Activated CD4-positive, alpha-beta T cell treated with anti-CD3 and anti-CD28 coated beads, Interleukin-2, amount 10 ng/mL, durations not matched to agents 24 days and 14 days (primary cell): ENCODE measurements at regions not wholly inside any gene's neighbourhood (a gene's known extent, or its start where the extent isn't known, plus 50 kb on each side); places are given as distances from the start of the nearest gene placed in this dataset.

Source experiments
- DNase-seq: peaks from one replicate; pipeline ENCODE4 v3.0.0; 2022
- H3K27ac Mint-ChIP-seq: one replicate; pipeline ENCODE4 v1.8.0; 2022; ENCODE audit warnings: mild to moderate bottlenecking, mixed read lengths
- H3K27me3 Mint-ChIP-seq: one replicate; pipeline ENCODE4 v1.8.0; 2022; ENCODE audit warnings: mixed read lengths
- H3K36me3 Mint-ChIP-seq: one replicate; pipeline ENCODE4 v1.8.0; 2022; ENCODE audit warnings: low read depth, mild to moderate bottlenecking, mixed read lengths
- H3K4me1 Mint-ChIP-seq: one replicate; pipeline ENCODE4 v1.8.0; 2021; ENCODE audit warnings: mixed read lengths
- H3K4me3 Mint-ChIP-seq: one replicate; pipeline ENCODE4 v1.8.0; 2022; ENCODE audit warnings: mild to moderate bottlenecking, moderate library complexity, mixed read lengths
- H3K9me3 Mint-ChIP-seq: one replicate; pipeline ENCODE4 v1.8.0; 2021; ENCODE audit warnings: mixed read lengths
- intact Hi-C: fragments of 100-400 bp; cut with micrococcal nuclease; formaldehyde crosslinking; loops from one replicate; pipeline ENCODE4 v1.15.1; 2023

DNA sequence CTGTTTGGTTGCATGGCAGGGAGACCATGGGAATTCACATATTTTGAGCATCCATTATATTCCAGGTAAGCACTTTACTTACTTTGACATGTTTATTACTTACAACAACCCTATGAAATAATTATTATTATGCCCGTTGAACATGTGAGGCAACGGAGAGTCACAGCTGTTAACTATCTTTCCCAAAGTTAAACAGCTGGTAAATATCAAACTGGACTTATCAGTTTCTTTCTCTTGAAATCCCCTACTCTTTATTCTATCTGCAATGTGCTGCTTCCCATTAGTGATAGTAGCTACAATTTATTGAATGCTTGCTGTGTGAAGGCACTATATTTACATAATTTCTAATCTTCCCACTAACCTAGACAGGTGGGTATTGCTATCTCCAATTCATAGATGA lies 847.7 kb upstream of the MAP3K7 start:
- DNase-seq: no peak
- H3K9me3 Mint-ChIP-seq: no peaks in the 10 kb centered on the region
- no peaks in the 10 kb centered on the region for H3K27me3 Mint-ChIP-seq
- H3K36me3 Mint-ChIP-seq: no peaks in the 10 kb centered on the region
- no peaks in the 10 kb centered on the region for H3K4me1 Mint-ChIP-seq
- H3K4me3 Mint-ChIP-seq: no peak overlapping the region
- no peak overlapping the region for H3K27ac Mint-ChIP-seq
- intact Hi-C loops: no loop called here

DNA sequence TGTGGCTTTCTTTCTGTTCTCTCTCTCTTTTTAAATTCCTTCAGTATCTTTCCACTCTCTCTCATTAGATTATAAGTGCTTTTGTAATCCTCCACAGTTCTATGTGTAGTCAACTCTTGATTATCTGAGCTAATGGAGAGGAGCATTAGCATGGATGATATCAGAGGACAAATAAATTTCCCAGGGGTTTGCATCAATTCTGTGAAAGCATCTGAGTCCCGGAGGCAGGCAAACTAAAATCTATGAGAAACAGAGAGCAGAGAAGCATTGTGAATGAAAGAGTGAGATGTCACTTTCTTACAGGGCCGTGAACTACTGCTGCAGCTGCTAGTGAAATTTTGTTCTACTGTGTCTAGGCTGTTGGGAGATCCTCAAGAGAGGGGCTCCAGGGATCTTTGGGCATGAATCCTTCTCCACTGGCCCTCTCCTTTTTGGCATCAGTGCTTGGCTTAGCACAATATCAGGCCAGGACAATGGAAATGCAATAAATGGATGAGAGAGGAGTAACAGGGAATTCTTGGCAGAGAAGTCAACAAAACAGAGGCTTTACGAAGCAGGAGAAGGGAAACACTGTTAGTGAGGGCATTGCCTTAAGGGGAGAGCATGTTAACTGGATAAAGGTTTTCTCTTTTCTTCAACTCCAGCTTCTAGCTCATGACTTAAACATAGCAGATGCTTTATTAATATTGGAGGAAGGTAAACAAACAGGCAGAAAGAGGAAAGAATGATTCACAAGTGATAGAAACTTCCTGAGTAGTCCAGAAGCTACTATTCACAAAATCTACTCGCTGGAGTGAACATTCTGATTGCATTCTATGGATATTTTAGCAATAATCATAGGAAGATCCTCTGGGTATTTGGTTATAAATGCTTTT lies 847.0 kb upstream of the MAP3K7 start:
- H3K4me3 Mint-ChIP-seq: no peak overlapping the region
- H3K27ac Mint-ChIP-seq: no peak overlapping the region
- intact Hi-C loops: no loop called here
- no peaks in the 10 kb centered on the region for H3K36me3 Mint-ChIP-seq
- no peak for DNase-seq
- no peaks in the 10 kb centered on the region for H3K27me3 Mint-ChIP-seq
- no peaks in the 10 kb centered on the region for H3K4me1 Mint-ChIP-seq
- H3K9me3 Mint-ChIP-seq: no peaks in the 10 kb centered on the region

- no peaks in the 10 kb centered on the region for H3K27me3 Mint-ChIP-seq
- no peak for DNase-seq
- no peak overlapping the region for H3K27ac Mint-ChIP-seq
- no peaks in the 10 kb centered on the region for H3K4me1 Mint-ChIP-seq
- H3K36me3 Mint-ChIP-seq: no peaks in the 10 kb centered on the region
- no peak overlapping the region for H3K4me3 Mint-ChIP-seq
- intact Hi-C loops: no loop called here
- no peaks in the 10 kb centered on the region for H3K9me3 Mint-ChIP-seq
Observed at GRCh38 chr6:91428953-91429560, 842.2 kb upstream of the MAP3K7 start.

DNA sequence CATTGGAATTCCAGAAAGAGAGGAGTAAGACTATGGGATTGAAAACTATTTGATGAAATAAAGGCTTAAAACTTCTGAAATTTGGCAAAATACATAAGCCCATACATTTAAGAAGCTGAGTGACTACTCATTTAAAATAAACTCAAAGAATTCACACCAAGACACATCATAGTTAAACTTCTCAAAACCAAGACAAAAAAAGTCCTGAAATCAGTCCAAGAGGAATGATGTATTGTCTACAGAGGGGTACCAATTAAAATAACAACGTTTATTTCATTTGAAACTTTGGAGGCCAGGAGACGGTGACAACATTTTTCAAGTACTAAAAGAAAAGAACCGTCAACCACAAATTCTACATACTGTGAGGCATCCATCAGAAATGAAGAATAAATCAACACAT lies 841.4 kb upstream of the MAP3K7 start:
- no peak overlapping the region for H3K4me3 Mint-ChIP-seq
- H3K4me1 Mint-ChIP-seq: no peaks in the 10 kb centered on the region
- intact Hi-C loops: no loop called here
- H3K36me3 Mint-ChIP-seq: no peaks in the 10 kb centered on the region
- no peaks in the 10 kb centered on the region for H3K27me3 Mint-ChIP-seq
- no peaks in the 10 kb centered on the region for H3K9me3 Mint-ChIP-seq
- no peak overlapping the region for H3K27ac Mint-ChIP-seq
- no peak for DNase-seq

DNA sequence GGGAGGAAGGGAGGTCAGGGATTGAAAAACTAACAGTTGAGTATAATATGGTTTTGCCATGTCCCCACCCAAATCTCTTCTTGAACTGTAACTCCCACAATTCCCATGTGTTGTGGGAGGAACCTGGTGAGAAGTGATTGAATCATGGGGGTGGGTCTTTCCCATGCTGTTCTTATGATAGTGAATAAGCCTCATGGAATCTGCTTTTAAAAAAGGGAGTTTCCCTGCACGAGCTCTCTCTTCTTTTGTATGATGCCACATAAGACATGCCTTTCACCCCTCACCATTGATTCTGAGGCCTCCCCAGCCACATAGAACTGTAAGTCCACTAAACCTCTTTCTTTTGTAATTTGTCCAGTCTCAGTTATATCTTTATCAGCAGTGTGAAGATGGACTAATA lies 833.4 kb upstream of the MAP3K7 start:
- H3K4me1 Mint-ChIP-seq: no peaks in the 10 kb centered on the region
- H3K9me3 Mint-ChIP-seq: no peaks in the 10 kb centered on the region
- H3K27me3 Mint-ChIP-seq: no peaks in the 10 kb centered on the region
- no peak overlapping the region for H3K27ac Mint-ChIP-seq
- no peaks in the 10 kb centered on the region for H3K36me3 Mint-ChIP-seq
- intact Hi-C loops: no loop called here
- no peak overlapping the region for H3K4me3 Mint-ChIP-seq
- DNase-seq: no peak

GRCh38 chr6:91415031-91415605 lies 828.2 kb upstream of the MAP3K7 start:
- Mint-ChIP-seq H3K4me1 (no peaks in the 10 kb centered on the region), H3K9me3 (no peaks in the 10 kb centered on the region), H3K36me3 (no peaks in the 10 kb centered on the region), H3K27me3 (no peaks in the 10 kb centered on the region), H3K27ac (no peak overlapping the region), H3K4me3 (no peak overlapping the region)
- no peak for DNase-seq
- intact Hi-C loops: no loop called here

GRCh38 chr6:91412532-91412931 lies 825.7 kb upstream of the MAP3K7 start:
- no peaks in the 10 kb centered on the region for H3K9me3 Mint-ChIP-seq
- no peaks in the 10 kb centered on the region for H3K36me3 Mint-ChIP-seq
- no peaks in the 10 kb centered on the region for H3K4me1 Mint-ChIP-seq
- no peak for DNase-seq
- intact Hi-C loops: no loop called here
- no peaks in the 10 kb centered on the region for H3K27me3 Mint-ChIP-seq
- no peak overlapping the region for H3K4me3 Mint-ChIP-seq
- no peak overlapping the region for H3K27ac Mint-ChIP-seq

DNA sequence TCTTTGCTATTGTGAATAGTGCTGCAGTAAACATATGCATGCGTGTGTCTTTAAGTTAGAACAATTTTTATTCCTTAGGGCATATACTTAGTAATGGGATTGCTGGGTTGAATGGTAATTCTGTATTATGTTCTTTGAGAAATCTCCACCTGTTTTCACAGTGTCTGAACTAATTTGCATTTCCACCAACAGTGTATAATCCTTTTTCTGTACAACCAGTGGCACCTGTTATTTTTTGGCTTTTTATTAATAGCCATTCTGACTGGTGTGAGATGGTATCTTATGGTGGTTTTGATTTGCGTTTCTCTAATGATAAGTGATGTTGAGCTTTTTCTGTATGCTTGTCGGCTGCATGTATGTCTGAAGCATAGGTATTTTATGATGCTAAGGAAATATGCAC lies 820.8 kb upstream of the MAP3K7 start:
- H3K4me3 Mint-ChIP-seq: no peak overlapping the region
- H3K27ac Mint-ChIP-seq: no peak overlapping the region
- no peak for DNase-seq
- no peaks in the 10 kb centered on the region for H3K4me1 Mint-ChIP-seq
- no peaks in the 10 kb centered on the region for H3K27me3 Mint-ChIP-seq
- peaks cover 3% of the 10 kb centered on the region for H3K9me3 Mint-ChIP-seq
- no peaks in the 10 kb centered on the region for H3K36me3 Mint-ChIP-seq
- intact Hi-C loops: no loop called here

GRCh38 chr6:91392951-91393350 lies 806.1 kb upstream of the MAP3K7 start:
- Mint-ChIP-seq H3K27ac (no peak overlapping the region), H3K4me3 (no peak overlapping the region), H3K27me3 (no peaks in the 10 kb centered on the region), H3K4me1 (no peaks in the 10 kb centered on the region), H3K9me3 (no peaks in the 10 kb centered on the region), H3K36me3 (no peaks in the 10 kb centered on the region)
- intact Hi-C loops: no loop called here
- no peak for DNase-seq

DNA sequence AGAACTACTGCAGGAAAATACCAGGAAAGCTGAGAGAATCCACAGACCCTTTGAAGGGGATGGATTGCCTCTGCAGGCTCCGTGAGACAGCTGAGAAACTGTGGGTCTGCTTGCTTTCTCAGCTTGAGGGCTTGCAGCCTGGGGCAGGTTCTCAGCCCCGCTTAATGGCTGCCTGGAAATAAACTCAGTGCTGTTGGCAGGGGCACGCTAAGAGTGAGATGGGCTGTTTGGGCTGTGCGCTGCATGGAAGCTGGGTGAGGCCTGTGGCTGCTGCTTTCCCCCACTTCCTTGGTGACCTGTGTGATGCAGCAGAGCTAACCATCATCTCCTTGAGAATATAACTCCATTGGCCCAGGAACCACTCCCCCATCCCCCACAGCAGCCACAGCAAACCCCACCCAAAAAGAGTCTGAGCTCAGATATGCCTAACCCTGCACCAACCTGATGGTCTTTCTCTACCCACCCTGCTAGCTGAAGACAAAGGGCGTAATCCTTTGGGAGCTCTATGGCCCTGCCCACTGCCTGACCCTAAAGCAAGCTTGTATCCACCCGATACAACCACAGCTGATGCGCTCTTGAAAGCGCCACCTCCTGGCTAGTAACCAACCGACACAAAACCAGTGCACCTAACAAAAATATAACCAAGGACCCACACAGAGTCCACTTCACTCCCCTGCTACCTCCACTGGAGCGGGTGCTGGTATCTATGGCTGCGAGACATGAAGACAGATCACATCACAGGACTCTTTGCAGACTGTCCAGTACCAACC lies 800.6 kb upstream of the MAP3K7 start:
- intact Hi-C loops: no loop called here
- no peak overlapping the region for H3K4me3 Mint-ChIP-seq
- peaks cover 4% of the 10 kb centered on the region for H3K9me3 Mint-ChIP-seq
- H3K27me3 Mint-ChIP-seq: no peaks in the 10 kb centered on the region
- no peak for DNase-seq
- H3K4me1 Mint-ChIP-seq: no peaks in the 10 kb centered on the region
- no peak overlapping the region for H3K27ac Mint-ChIP-seq
- no peaks in the 10 kb centered on the region for H3K36me3 Mint-ChIP-seq

DNA sequence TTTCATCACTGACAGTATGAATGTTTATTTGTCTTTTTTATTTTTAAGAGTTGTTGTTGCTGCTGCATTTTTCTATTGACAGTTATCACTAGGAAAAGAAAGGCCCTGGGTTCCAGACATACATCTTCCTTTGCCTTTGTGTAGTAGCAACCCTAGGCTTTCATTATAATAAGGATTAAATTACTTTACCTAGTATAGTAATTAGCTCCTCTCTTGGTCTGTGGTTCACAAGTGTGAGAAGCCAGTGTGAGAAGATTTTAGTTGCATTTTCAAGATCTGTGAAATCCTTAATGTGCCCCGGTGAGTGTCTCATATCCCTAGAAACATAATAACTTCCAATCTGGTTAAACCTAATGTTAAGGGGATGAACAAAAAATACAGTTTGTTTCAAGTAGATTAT lies 799.3 kb upstream of the MAP3K7 start:
- peaks cover 4% of the 10 kb centered on the region for H3K9me3 Mint-ChIP-seq
- no peak overlapping the region for H3K4me3 Mint-ChIP-seq
- no peak overlapping the region for H3K27ac Mint-ChIP-seq
- H3K4me1 Mint-ChIP-seq: no peaks in the 10 kb centered on the region
- DNase-seq: no peak
- intact Hi-C loops: no loop called here
- no peaks in the 10 kb centered on the region for H3K27me3 Mint-ChIP-seq
- no peaks in the 10 kb centered on the region for H3K36me3 Mint-ChIP-seq

GRCh38 chr6:91383207-91383606 lies 796.3 kb upstream of the MAP3K7 start:
- H3K36me3 Mint-ChIP-seq: no peaks in the 10 kb centered on the region
- intact Hi-C loops: no loop called here
- no peak for DNase-seq
- H3K27ac Mint-ChIP-seq: no peak overlapping the region
- no peaks in the 10 kb centered on the region for H3K27me3 Mint-ChIP-seq
- H3K4me3 Mint-ChIP-seq: no peak overlapping the region
- peaks cover 4% of the 10 kb centered on the region for H3K9me3 Mint-ChIP-seq
- no peaks in the 10 kb centered on the region for H3K4me1 Mint-ChIP-seq

DNA sequence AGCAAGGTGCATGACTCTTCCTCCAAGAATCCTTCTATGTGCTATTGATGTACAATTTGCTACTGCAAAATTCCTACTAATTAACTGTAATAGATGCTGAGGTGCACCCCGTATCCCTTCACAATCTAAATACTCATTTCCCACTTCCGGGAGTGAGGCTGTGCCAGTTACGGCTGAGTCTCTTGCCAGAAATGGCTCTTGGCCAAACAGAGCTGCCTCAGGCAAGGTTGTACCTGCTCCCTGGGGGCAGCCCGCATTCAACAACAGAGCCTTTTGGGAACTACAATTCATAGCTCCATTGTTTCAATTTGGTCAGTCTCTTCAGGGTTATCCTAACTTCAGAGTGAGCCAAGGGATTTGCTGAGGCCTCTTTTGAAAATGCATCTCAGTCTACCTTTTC lies 789.8 kb upstream of the MAP3K7 start:
- no peak overlapping the region for H3K27ac Mint-ChIP-seq
- no peak overlapping the region for H3K4me3 Mint-ChIP-seq
- no peaks in the 10 kb centered on the region for H3K9me3 Mint-ChIP-seq

GRCh38 chr6:91366781-91367180 lies 779.9 kb upstream of the MAP3K7 start:
- Mint-ChIP-seq H3K4me3 (no peak overlapping the region), H3K36me3 (no peaks in the 10 kb centered on the region), H3K27ac (no peak overlapping the region), H3K9me3 (no peaks in the 10 kb centered on the region), H3K27me3 (no peaks in the 10 kb centered on the region), H3K4me1 (no peaks in the 10 kb centered on the region)
- no peak for DNase-seq
- intact Hi-C loops: no loop called here

More for the DNA sequence above, 789.8 kb upstream of the MAP3K7 start:
- intact Hi-C loops: no loop called here
- no peaks in the 10 kb centered on the region for H3K27me3 Mint-ChIP-seq
- no peak for DNase-seq
- no peaks in the 10 kb centered on the region for H3K4me1 Mint-ChIP-seq
- no peaks in the 10 kb centered on the region for H3K36me3 Mint-ChIP-seq
